ENCODE measurements at regions not wholly inside any gene's neighbourhood (a gene's known extent, or its start where the extent isn't known, plus 50 kb on each side); places are given as distances from the start of the nearest gene placed in this dataset.
A peak's percentile ranks its signal among the peaks of the same experiment; 100 is the strongest.

GRCh38 chr2:120555092-120555491, 180.6 kb upstream of the GLI2 start:
- no peak for DNase-seq

GRCh38 chr2:120556911-120557310, 178.8 kb upstream of the GLI2 start:
- no peak for DNase-seq

- DNase-seq, result peak; percentile 32
Observed at GRCh38 chr2:120558847-120559246, 176.8 kb upstream of the GLI2 start.

GRCh38 chr2:120559401-120559800, 176.3 kb upstream of the GLI2 start:
- DNase-seq, result no peak

GRCh38 chr2:120560330-120560729, 175.3 kb upstream of the GLI2 start:
- DNase-seq, result no peak

- no peak for DNase-seq
Observed at GRCh38 chr2:120561379-120562035, 174.2 kb upstream of the GLI2 start.

GRCh38 chr2:120562218-120563005, 173.3 kb upstream of the GLI2 start:
- DNase-seq, result no peak

GRCh38 chr2:120563616-120564015, 172.1 kb upstream of the GLI2 start:
- DNase-seq, result no peak

GRCh38 chr2:120564213-120565094, 171.2 kb upstream of the GLI2 start:
- DNase-seq, result no peak

- no peak for DNase-seq
Observed at GRCh38 chr2:120565095-120565460, 170.6 kb upstream of the GLI2 start.

- DNase-seq, result no peak
Observed at GRCh38 chr2:120565929-120566328, 169.7 kb upstream of the GLI2 start.

- no peak for DNase-seq
Observed at GRCh38 chr2:120566331-120567035, 169.2 kb upstream of the GLI2 start.

GRCh38 chr2:120567128-120567527, 168.5 kb upstream of the GLI2 start:
- no peak for DNase-seq

- no peak for DNase-seq
Observed at GRCh38 chr2:120568089-120568974, 167.3 kb upstream of the GLI2 start.

GRCh38 chr2:120568975-120569268, 166.7 kb upstream of the GLI2 start:
- DNase-seq, result no peak

GRCh38 chr2:120570001-120570400, 165.7 kb upstream of the GLI2 start:
- DNase-seq, result no peak

- no peak for DNase-seq
Observed at GRCh38 chr2:120570546-120570945, 165.1 kb upstream of the GLI2 start.

GRCh38 chr2:120571015-120571728, 164.5 kb upstream of the GLI2 start:
- no peak for DNase-seq

- DNase-seq, result no peak
Observed at GRCh38 chr2:120572226-120572625, 163.4 kb upstream of the GLI2 start.

- DNase-seq, result no peak
Observed at GRCh38 chr2:120574620-120575019, 161.0 kb upstream of the GLI2 start.

GRCh38 chr2:120575966-120576365, 159.7 kb upstream of the GLI2 start:
- DNase-seq, result no peak

Data from NCI-H1048 (cell line).